Left lobe of liver (tissue), 2 donors: ENCODE measurements at regions not wholly inside any gene's neighbourhood (a gene's known extent, or its start where the extent isn't known, plus 50 kb on each side); places are given as distances from the start of the nearest gene placed in this dataset.

Experiments used
- ATAC-seq: fragments of 200-7000 bp; cut with Tn5 transposase; one replicate; pipeline ENCODE4 v1.9.1; 2020; ENCODE audit warnings: mild to moderate bottlenecking, moderate library complexity
- DNase-seq: peaks from one replicate; pipeline ENCODE4 v3.0.0-alpha.2; 2020; ENCODE audit warnings: low spot score
- donor health status: DM: no; HTN: no; CAD: no; lungs with moderate emphysema.
- donor health status: DM: no; HTN: yes; CAD: no.

- ATAC-seq (no peak), DNase-seq (no peak)
Measured at GRCh38 chr22:49044091-49044490, 783.6 kb downstream of the BRD1 start.

- ATAC-seq, result no peak
- no peak for DNase-seq
Measured at GRCh38 chr22:49042877-49043859, 784.5 kb downstream of the BRD1 start.

- ATAC-seq, result no peak
- no peak for DNase-seq
Measured at GRCh38 chr22:49042066-49042465, 785.6 kb downstream of the BRD1 start.

GRCh38 chr22:49040754-49041467 is 786.8 kb downstream of the BRD1 start:
- ATAC-seq (no peak), DNase-seq (no peak)

- ATAC-seq (no peak), DNase-seq (no peak)
Measured at GRCh38 chr22:49040111-49040510, 787.6 kb downstream of the BRD1 start.

GRCh38 chr22:49039625-49040024 is 788.0 kb downstream of the BRD1 start:
- ATAC-seq, result peak; percentile 94
- DNase-seq, result peak; percentile 52

- no peak for DNase-seq
Measured at GRCh38 chr22:49037701-49038245, 789.9 kb downstream of the BRD1 start.

GRCh38 chr22:49036513-49036912 is 791.2 kb downstream of the BRD1 start:
- DNase-seq (no peak), ATAC-seq (no peak)

More at GRCh38 chr22:49037701-49038245, 789.9 kb downstream of the BRD1 start:
- ATAC-seq, result no peak

- ATAC-seq, result no peak
Measured at GRCh38 chr22:49035818-49036457, 791.7 kb downstream of the BRD1 start.

GRCh38 chr22:49034836-49035817 is 792.5 kb downstream of the BRD1 start:
- DNase-seq (no peak), ATAC-seq (no peak)

More at GRCh38 chr22:49035818-49036457, 791.7 kb downstream of the BRD1 start:
- no peak for DNase-seq

GRCh38 chr22:49033616-49034015 is 794.1 kb downstream of the BRD1 start:
- ATAC-seq (no peak), DNase-seq (no peak)

GRCh38 chr22:49032821-49033220 is 794.9 kb downstream of the BRD1 start:
- no peak for ATAC-seq
- no peak for DNase-seq

- DNase-seq, result no peak
- ATAC-seq, result no peak
Measured at GRCh38 chr22:49031746-49032330, 795.8 kb downstream of the BRD1 start.

GRCh38 chr22:49028111-49028510 is 799.6 kb downstream of the BRD1 start:
- DNase-seq, result no peak
- no peak for ATAC-seq

GRCh38 chr22:49027368-49027670 is 800.4 kb downstream of the BRD1 start:
- DNase-seq (no peak), ATAC-seq (no peak)

GRCh38 chr22:49026494-49027367 is 800.9 kb downstream of the BRD1 start:
- peak; percentile 36 for ATAC-seq
- no peak for DNase-seq

- DNase-seq (no peak), ATAC-seq (no peak)
Measured at GRCh38 chr22:49025791-49026493, 801.7 kb downstream of the BRD1 start.
